Keratinocyte (primary cell): ENCODE measurements at regions not wholly inside any gene's neighbourhood (a gene's known extent, or its start where the extent isn't known, plus 50 kb on each side); places are given as distances from the start of the nearest gene placed in this dataset.

ENCODE experiments used
- DNase-seq: peaks from one replicate; pipeline ENCODE4 v3.0.0-alpha.2; 2011; ENCODE audit warnings: low read depth, missing footprints, low spot score
- FAIRE-seq: peaks from 2 replicates; lab custom pipeline; 2011; peaks lifted over from hg19 to GRCh38; lab: Jason Lieb, UNC
- H2AFZ ChIP-seq: 2 replicates; pipeline ENCODE4 v1.6.0; 2012; ENCODE audit warnings: low read length, control low read depth, inconsistent platforms; ENCODE audit not compliant: control insufficient read depth
- H3K27ac ChIP-seq: 2 replicates; pipeline ENCODE4 v1.5.1; 2011; ENCODE audit warnings: low read length; ENCODE audit not compliant: control insufficient read depth, insufficient read depth
- H3K27me3 ChIP-seq: 3 replicates; pipeline ENCODE4 v1.6.0; 2011; ENCODE audit warnings: low read length; ENCODE audit not compliant: control insufficient read depth, insufficient read depth; ENCODE audit errors: extremely low read depth
- H3K36me3 ChIP-seq, 2 experiments: 2 replicates in 1 of 2; 3 replicates in 1 of 2; pipeline ENCODE4 v1.5.1; 2011; ENCODE audit warnings: low read length in 2 of 2, mild to moderate bottlenecking in 1 of 2; ENCODE audit not compliant: control insufficient read depth in 2 of 2, insufficient read depth in 2 of 2; ENCODE audit errors: extremely low read depth in 1 of 2
- H3K4me1 ChIP-seq: 3 replicates; pipeline ENCODE4 v1.5.1; 2011; ENCODE audit warnings: low read length; ENCODE audit not compliant: control insufficient read depth, insufficient read depth; ENCODE audit errors: extremely low read depth
- H3K4me2 ChIP-seq: 3 replicates; pipeline ENCODE4 v1.6.0; 2011; ENCODE audit warnings: low read depth, low read length; ENCODE audit not compliant: control insufficient read depth, insufficient read depth; ENCODE audit errors: extremely low read depth
- H3K4me3 ChIP-seq, 3 experiments: fragments of 200-600 bp in 1 of 3; sonication (generic) in 1 of 3; 2 replicates in 2 of 3; 3 replicates in 1 of 3; pipeline ENCODE4 v1.5.1; 2011 to 2016; ENCODE audit warnings: low read length in 3 of 3, mild to moderate bottlenecking in 3 of 3, control low read depth in 2 of 3, inconsistent platforms in 1 of 3, low read depth in 1 of 3, mixed read lengths in 1 of 3, mixed run types in 1 of 3, moderate library complexity in 1 of 3; ENCODE audit not compliant: control insufficient read depth in 2 of 3, insufficient read depth in 2 of 3; ENCODE audit errors: extremely low read depth in 1 of 3
- H3K79me2 ChIP-seq: 2 replicates; pipeline ENCODE4 v1.6.0; 2012; ENCODE audit warnings: low read length; ENCODE audit not compliant: control insufficient read depth, insufficient read depth
- H3K9ac ChIP-seq: 3 replicates; pipeline ENCODE4 v1.6.0; 2011; ENCODE audit warnings: low read length; ENCODE audit not compliant: control insufficient read depth, insufficient read depth; ENCODE audit errors: extremely low read depth
- H3K9me1 ChIP-seq: 3 replicates; pipeline ENCODE4 v1.6.0; 2011; ENCODE audit warnings: low read length; ENCODE audit not compliant: control insufficient read depth, insufficient read depth; ENCODE audit errors: extremely low read depth
- H3K9me3 ChIP-seq: 2 replicates; pipeline ENCODE4 v1.5.1; 2012; ENCODE audit warnings: low read depth, low read length; ENCODE audit not compliant: control insufficient read depth
- H4K20me1 ChIP-seq: 3 replicates; pipeline ENCODE4 v1.6.0; 2011; ENCODE audit warnings: low read length; ENCODE audit not compliant: control insufficient read depth, insufficient read depth; ENCODE audit errors: extremely low read depth
- CTCF ChIP-seq, 3 experiments: IDR thresholded peaks in 1 of 3; conservative IDR thresholded peaks in 1 of 3; optimal IDR thresholded peaks in 1 of 3; 2 replicates in 2 of 3; 3 replicates in 1 of 3; pipeline versions ENCODE3 to v1.5.1; 2011; ENCODE audit warnings: low read length in 3 of 3, mild to moderate bottlenecking in 3 of 3, moderate library complexity in 2 of 3, control low read depth in 1 of 3, inconsistent platforms in 1 of 3; ENCODE audit not compliant: insufficient read depth in 2 of 3; ENCODE audit errors: extremely low read depth in 1 of 3
- EZH2 ChIP-seq: IDR thresholded peaks from one replicate; pipeline ENCODE4 v1.6.1; 2012; ENCODE audit warnings: inconsistent platforms, mild to moderate bottlenecking, low read length, moderate library complexity
- dilution Hi-C: fragments of 300-500 bp; cut with MboI; formaldehyde crosslinking; loops from one replicate; pipeline ENCODE4 v1.7.0; 2020; ENCODE audit warnings: low sequenced_read_pairs; ENCODE audit not compliant: extremely low pct_ligation_motif_present

- Histone ChIP-seq H3K79me2 (no peaks in the 10 kb centered on the region), H3K9me1 (no peaks in the 10 kb centered on the region), H3K4me3 (no peak overlapping the region), H3K9ac (no peak overlapping the region), H3K4me2 (no peak overlapping the region), H3K36me3 (no peaks in the 10 kb centered on the region), H4K20me1 (no peaks in the 10 kb centered on the region), H3K27ac (peak overlapping the region; percentile 6), H3K27me3 (no peaks in the 10 kb centered on the region), H2AFZ (no peak overlapping the region), H3K9me3 (no peaks in the 10 kb centered on the region), H3K4me1 (peaks cover 49% of the 10 kb centered on the region)
- DNase-seq (no peak), FAIRE-seq (no peak)
- dilution Hi-C loops = no loop called here
- no peak for TF ChIP-seq CTCF (optimal IDR thresholded peaks at IDR 0.05 in 1 of 3, IDR thresholded peaks at IDR 0.05 in 1 of 3, conservative IDR thresholded peaks at IDR 0.05 in 1 of 3; ENCODE audit: extremely low read depth in 1 of 3, insufficient read depth in 2 of 3, low read length in 3 of 3)
Measured at GRCh38 chr2:172225786-172226185, 123.1 kb upstream of the DLX2 start.

GRCh38 chr2:172226244-172227061 lies 123.8 kb upstream of the DLX2 start:
- H2AFZ ChIP-seq = no peak overlapping the region
- H3K79me2 ChIP-seq = no peaks in the 10 kb centered on the region
- no peaks in the 10 kb centered on the region for H3K27me3 ChIP-seq
- no peaks in the 10 kb centered on the region for H3K9me3 ChIP-seq
- H3K4me1 ChIP-seq = peaks cover 56% of the 10 kb centered on the region
- no peak overlapping the region for H3K4me2 ChIP-seq
- TF ChIP-seq CTCF (optimal IDR thresholded peaks at IDR 0.05 in 1 of 3, IDR thresholded peaks at IDR 0.05 in 1 of 3, conservative IDR thresholded peaks at IDR 0.05 in 1 of 3; ENCODE audit: extremely low read depth in 1 of 3, insufficient read depth in 2 of 3, low read length in 3 of 3) (peak; percentile 42 to 71 (median 46)), EZH2 (no peak)
- no peak for DNase-seq
- no peaks in the 10 kb centered on the region for H3K36me3 ChIP-seq
- dilution Hi-C loops = no loop called here
- no peaks in the 10 kb centered on the region for H4K20me1 ChIP-seq
- peak overlapping the region; percentile 6 for H3K27ac ChIP-seq
- FAIRE-seq = peak; percentile 48
- H3K4me3 ChIP-seq = no peak overlapping the region
- H3K9ac ChIP-seq = no peak overlapping the region
- H3K9me1 ChIP-seq = no peaks in the 10 kb centered on the region
